ENCODE measurements at regions not wholly inside any gene's neighbourhood (a gene's known extent, or its start where the extent isn't known, plus 50 kb on each side); places are given as distances from the start of the nearest gene placed in this dataset.
A peak's percentile ranks its signal among the peaks of the same experiment; 100 is the strongest.
"Not testable (repeated sequence)": the region's sequence is repeated elsewhere in the genome, so short reads cannot be mapped to it uniquely, and the experiment has no call there.

- DNase-seq (ENCODE audit: low read depth in 2 of 2), result no peak
These were observed 169.2 kb downstream of the OR2B2 start for GRCh38 chr6:27742833-27743573.

GRCh38 chr6:27739902-27740301, 172.3 kb downstream of the OR2B2 start:
- not testable (repeated sequence) for DNase-seq (ENCODE audit: low read depth in 2 of 2)

GRCh38 chr6:27736686-27737085, 175.5 kb downstream of the OR2B2 start:
- DNase-seq (ENCODE audit: low read depth in 2 of 2), result no peak

- DNase-seq (ENCODE audit: low read depth in 2 of 2), result no peak
These were observed 183.8 kb downstream of the OR2B2 start for GRCh38 chr6:27728442-27728841.

- peak in 1 of 2 donors; percentile 3 for DNase-seq (ENCODE audit: low read depth in 2 of 2)
These were observed 185.6 kb downstream of the OR2B2 start for GRCh38 chr6:27726619-27727023.

GRCh38 chr6:27720607-27721580, 191.3 kb downstream of the OR2B2 start:
- DNase-seq (ENCODE audit: low read depth in 2 of 2), result peak in 1 of 2 donors; percentile 19

GRCh38 chr6:27719039-27719438, 193.2 kb downstream of the OR2B2 start:
- not testable (repeated sequence) for DNase-seq (ENCODE audit: low read depth in 2 of 2)

- DNase-seq (ENCODE audit: low read depth in 2 of 2), result no peak
These were observed 205.8 kb downstream of the OR2B2 start for GRCh38 chr6:27706431-27706830.

- DNase-seq (ENCODE audit: low read depth in 2 of 2), result no peak
These were observed 211.9 kb downstream of the OR2B2 start for GRCh38 chr6:27700337-27700736.

GRCh38 chr6:27694547-27694874, 217.7 kb downstream of the OR2B2 start:
- DNase-seq (ENCODE audit: low read depth in 2 of 2), result no peak

GRCh38 chr6:27693766-27694546, 218.2 kb downstream of the OR2B2 start:
- no peak for DNase-seq (ENCODE audit: low read depth in 2 of 2)

GRCh38 chr6:27692133-27692532, 219.2 kb upstream of the ZNF184 start:
- DNase-seq (ENCODE audit: low read depth in 2 of 2), result not testable (repeated sequence)

GRCh38 chr6:27688014-27688586, 215.2 kb upstream of the ZNF184 start:
- peak; percentile 72 to 83 for DNase-seq (ENCODE audit: low read depth in 2 of 2)

- peak; percentile 76 to 80 for DNase-seq (ENCODE audit: low read depth in 2 of 2)
These were observed 214.5 kb upstream of the ZNF184 start for GRCh38 chr6:27687154-27688013.

- DNase-seq (ENCODE audit: low read depth in 2 of 2), result no peak
These were observed 212.4 kb upstream of the ZNF184 start for GRCh38 chr6:27685279-27685678.

- DNase-seq (ENCODE audit: low read depth in 2 of 2), result peak; percentile 62
These were observed 211.6 kb upstream of the ZNF184 start for GRCh38 chr6:27684264-27685211.

- no peak for DNase-seq (ENCODE audit: low read depth in 2 of 2)
These were observed 207.2 kb upstream of the ZNF184 start for GRCh38 chr6:27679964-27680694.

GRCh38 chr6:27679308-27679963, 206.5 kb upstream of the ZNF184 start:
- DNase-seq (ENCODE audit: low read depth in 2 of 2), result no peak

Data from stimulated activated CD4-positive, alpha-beta T cell treated with anti-CD3 and anti-CD28 coated beads, Interleukin-4, amount 100 ng/mL, for 48 hours (primary cell).